GM19023 (cell line): ENCODE measurements at regions not wholly inside any gene's neighbourhood (a gene's known extent, or its start where the extent isn't known, plus 50 kb on each side); places are given as distances from the start of the nearest gene placed in this dataset.

Experiments used
- ATAC-seq: cut with Tn5 transposase; IDR thresholded peaks from one replicate; pipeline ENCODE4 v1.9.1; 2021; ENCODE audit warnings: mild to moderate bottlenecking, moderate library complexity; ENCODE audit not compliant: unreplicated experiment

- ATAC-seq: no peak
These were observed 50.8 kb upstream of the POU3F2 start for GRCh38 chr6:98783578-98783977.
